ENCODE measurements at regions not wholly inside any gene's neighbourhood (a gene's known extent, or its start where the extent isn't known, plus 50 kb on each side); places are given as distances from the start of the nearest gene placed in this dataset.
A peak's percentile ranks its signal among the peaks of the same experiment; 100 is the strongest.
"Not testable (repeated sequence)": the region's sequence is repeated elsewhere in the genome, so short reads cannot be mapped to it uniquely, and the experiment has no call there.

GRCh38 chr4:26248647-26249046 lies 72.2 kb upstream of the RBPJ start:
- no peak for TF ChIP-seq CTCF (IDR thresholded peaks at IDR 0.05)
- TF ChIP-seq EP300 (IDR thresholded peaks at IDR 0.05): no peak
- TF ChIP-seq POLR2AphosphoS5 (IDR thresholded peaks at IDR 0.05): no peak
- TF ChIP-seq POLR2A (IDR thresholded peaks at IDR 0.05): no peak
- H3K27me3 ChIP-seq: no peaks in the 10 kb centered on the region
- H3K4me3 ChIP-seq: no peak overlapping the region
- no peak overlapping the region for H3K27ac ChIP-seq
- H3K4me1 ChIP-seq: peaks cover 0 to 3% (median 0%) of the 10 kb centered on the region in 4 donors
- peak in 1 of 2 donors; percentile 58 for ATAC-seq (ENCODE audit: low FRiP score in 2 of 2)
- no peaks in the 10 kb centered on the region for H3K36me3 ChIP-seq
- DNase-seq: no peak
- H3K9me3 ChIP-seq: no peaks in the 10 kb centered on the region

GRCh38 chr4:26252349-26253025 lies 68.3 kb upstream of the RBPJ start:
- 68 to 70% methylated on average over 8 of the region's 8 CpGs for WGBS, 2 donors
- TF ChIP-seq EP300 (IDR thresholded peaks at IDR 0.05) (no peak), POLR2AphosphoS5 (IDR thresholded peaks at IDR 0.05) (no peak), POLR2A (IDR thresholded peaks at IDR 0.05) (no peak), CTCF (IDR thresholded peaks at IDR 0.05) (no peak)
- DNase-seq (no peak), ATAC-seq (ENCODE audit: low FRiP score in 2 of 2) (no peak)
- Histone ChIP-seq H3K4me3 (no peak overlapping the region), H3K36me3 (no peaks in the 10 kb centered on the region), H3K27ac (no peak overlapping the region), H3K9me3 (no peaks in the 10 kb centered on the region), H3K27me3 (no peaks in the 10 kb centered on the region), H3K4me1 (peaks cover 0 to 3% (median 0%) of the 10 kb centered on the region in 4 donors)

- ATAC-seq (ENCODE audit: low FRiP score in 2 of 2): no peak
- WGBS, 2 donors: 95 to 97% methylated on average over 3 of the region's 3 CpGs
- H3K27me3 ChIP-seq: no peaks in the 10 kb centered on the region
Observed at GRCh38 chr4:26253968-26254367, 66.8 kb upstream of the RBPJ start.

GRCh38 chr4:26255989-26256388 lies 64.8 kb upstream of the RBPJ start:
- H3K27ac ChIP-seq: no peak overlapping the region
- no peak overlapping the region for H3K4me3 ChIP-seq
- WGBS, 2 donors: 54 to 57% methylated on average over 1 of the region's 1 CpG
- H3K4me1 ChIP-seq: no peaks in the 10 kb centered on the region
- H3K9me3 ChIP-seq: no peaks in the 10 kb centered on the region
- H3K36me3 ChIP-seq: no peaks in the 10 kb centered on the region
- DNase-seq (no peak), ATAC-seq (ENCODE audit: low FRiP score in 2 of 2) (peak in 1 of 2 donors; percentile 65)
- H3K27me3 ChIP-seq: no peaks in the 10 kb centered on the region
- no peak for TF ChIP-seq CTCF (IDR thresholded peaks at IDR 0.05)
- no peak for TF ChIP-seq POLR2A (IDR thresholded peaks at IDR 0.05)
- no peak for TF ChIP-seq EP300 (IDR thresholded peaks at IDR 0.05)
- no peak for TF ChIP-seq POLR2AphosphoS5 (IDR thresholded peaks at IDR 0.05)

More at GRCh38 chr4:26253968-26254367, 66.8 kb upstream of the RBPJ start:
- H3K27ac ChIP-seq: no peak overlapping the region
- no peaks in the 10 kb centered on the region for H3K36me3 ChIP-seq
- peaks cover 0 to under 1% (median 0%) of the 10 kb centered on the region in 4 donors for H3K4me1 ChIP-seq
- no peaks in the 10 kb centered on the region for H3K9me3 ChIP-seq
- no peak for DNase-seq
- TF ChIP-seq POLR2A (IDR thresholded peaks at IDR 0.05): no peak
- TF ChIP-seq POLR2AphosphoS5 (IDR thresholded peaks at IDR 0.05): no peak
- TF ChIP-seq EP300 (IDR thresholded peaks at IDR 0.05): no peak
- no peak for TF ChIP-seq CTCF (IDR thresholded peaks at IDR 0.05)
- H3K4me3 ChIP-seq: no peak overlapping the region

- 87 to 94% methylated on average over 2 of the region's 2 CpGs for WGBS, 2 donors
- H3K4me1 ChIP-seq; H3K4me3 ChIP-seq; H3K36me3 ChIP-seq; DNase-seq; H3K27me3 ChIP-seq; H3K9me3 ChIP-seq; ATAC-seq (ENCODE audit: low FRiP score in 2 of 2): not testable (repeated sequence)
- peak overlapping the region in 1 of 4 donors; percentile 11 for H3K27ac ChIP-seq
Observed at GRCh38 chr4:26257444-26257843, 63.4 kb upstream of the RBPJ start.
